ENCODE measurements at regions not wholly inside any gene's neighbourhood (a gene's known extent, or its start where the extent isn't known, plus 50 kb on each side); places are given as distances from the start of the nearest gene placed in this dataset.

- DNase-seq, result no peak
Observed at GRCh38 chr18:61108706-61109105, 224.5 kb upstream of the CDH20 start.

- DNase-seq, result no peak
Observed at GRCh38 chr18:61123309-61123708, 209.9 kb upstream of the CDH20 start.

- DNase-seq, result no peak
Observed at GRCh38 chr18:61127714-61128467, 205.3 kb upstream of the CDH20 start.

GRCh38 chr18:61129001-61129400 lies 204.2 kb upstream of the CDH20 start:
- no peak for DNase-seq

GRCh38 chr18:61132031-61132430 lies 201.2 kb upstream of the CDH20 start:
- no peak for DNase-seq

DNA sequence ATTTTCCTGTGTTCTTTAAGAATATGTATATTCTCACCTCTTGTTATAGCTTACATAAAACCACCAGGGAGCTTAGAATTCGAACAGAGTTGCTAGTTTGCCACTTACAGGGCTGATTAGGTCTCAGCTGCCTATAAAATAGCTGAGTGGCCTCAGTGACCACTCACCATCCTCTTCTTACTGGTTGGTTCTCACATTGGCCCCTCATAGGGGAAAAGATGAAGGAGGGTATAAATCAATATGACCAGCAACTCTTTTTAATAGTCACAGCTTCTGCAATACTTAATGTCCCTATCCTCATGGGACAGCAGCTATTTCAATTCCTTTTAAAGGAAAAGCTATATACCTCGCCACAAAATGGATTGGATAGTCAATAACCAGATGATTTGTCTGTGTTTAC lies 199.4 kb upstream of the CDH20 start:
- DNase-seq, result no peak

DNA sequence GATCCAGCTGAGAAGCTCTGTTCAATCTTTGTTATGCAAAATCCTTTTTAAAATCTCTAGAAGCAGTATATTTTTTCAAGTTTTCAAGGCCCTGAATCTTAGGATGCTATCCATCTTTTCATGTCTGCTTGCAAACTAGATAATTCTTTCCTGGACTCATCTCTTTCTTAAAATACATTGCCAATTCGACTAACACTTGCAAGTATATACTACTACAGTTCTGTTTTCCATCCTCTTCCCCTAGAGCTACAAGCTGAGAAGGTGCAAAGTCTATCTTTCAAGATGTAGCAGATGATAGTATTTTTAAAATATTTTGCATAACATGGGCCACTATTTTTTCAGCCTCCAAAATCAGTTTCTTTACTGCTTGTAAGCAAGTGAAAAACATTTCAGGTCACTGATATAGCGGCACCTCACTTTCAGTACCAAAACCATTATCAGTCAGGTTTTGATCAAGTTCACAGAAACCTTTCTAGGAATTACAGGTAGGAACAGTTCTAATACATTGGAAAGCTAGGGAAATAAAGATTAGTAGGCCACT lies 196.4 kb upstream of the CDH20 start:
- no peak for DNase-seq

DNA sequence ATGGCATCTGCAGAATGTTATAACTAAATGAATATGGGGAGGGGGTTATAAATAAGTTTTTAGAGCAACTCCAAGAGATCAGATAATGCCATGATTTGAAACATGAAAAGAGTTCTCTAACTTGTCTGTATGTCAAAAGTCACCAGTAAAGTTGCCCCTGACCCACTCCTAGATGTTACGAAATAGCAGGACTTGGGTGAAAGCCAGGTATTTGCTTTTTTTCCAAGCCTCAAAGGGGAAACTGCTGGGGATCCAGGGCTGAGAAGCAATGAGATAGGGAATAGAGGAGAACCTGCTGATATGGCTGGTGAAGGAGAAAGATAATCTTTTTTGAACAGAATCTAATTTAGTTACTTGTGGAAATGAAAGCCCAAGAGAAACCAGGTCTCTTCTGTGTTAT lies 191.5 kb upstream of the CDH20 start:
- DNase-seq, result no peak

DNA sequence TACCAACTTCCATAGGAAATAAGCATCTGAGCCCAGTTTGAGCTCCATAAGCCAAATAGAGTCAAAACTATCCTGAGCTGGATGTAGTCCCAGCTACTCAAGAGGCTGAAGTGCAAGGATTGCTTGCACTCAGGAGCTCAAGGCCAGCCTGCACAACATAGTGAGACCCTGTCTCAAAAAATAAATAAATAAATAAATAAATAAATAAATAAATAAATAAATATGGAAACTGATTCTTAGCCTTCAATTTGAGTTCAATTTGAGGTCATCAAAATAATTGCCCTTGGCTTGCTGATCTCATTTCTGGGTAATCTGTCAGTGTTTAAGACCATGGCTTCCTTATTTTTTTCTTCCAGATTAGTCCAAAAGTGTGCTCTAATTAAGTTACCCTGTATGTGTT lies 184.9 kb upstream of the CDH20 start:
- no peak for DNase-seq

DNA sequence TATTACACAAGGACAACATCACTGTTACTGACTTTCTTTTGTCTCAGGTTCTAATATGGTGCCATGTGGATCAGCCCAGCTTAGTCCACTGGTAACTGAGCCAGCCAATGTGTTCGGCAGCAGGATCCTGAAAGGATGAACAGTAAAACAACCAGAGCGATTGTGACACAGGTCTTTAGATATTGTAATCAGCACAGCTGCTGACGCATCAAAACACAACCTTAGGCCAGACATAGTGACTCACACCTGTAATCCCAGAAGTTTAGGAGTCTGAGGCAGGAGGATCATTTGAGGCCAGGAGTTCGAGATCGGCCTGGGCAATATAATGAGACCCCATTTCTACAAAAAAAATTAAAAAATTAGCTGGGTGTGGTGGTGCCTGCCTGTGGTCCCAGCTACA lies 183.4 kb upstream of the CDH20 start:
- DNase-seq, result no peak

GRCh38 chr18:61153571-61153970 lies 179.7 kb upstream of the CDH20 start:
- no peak for DNase-seq

DNA sequence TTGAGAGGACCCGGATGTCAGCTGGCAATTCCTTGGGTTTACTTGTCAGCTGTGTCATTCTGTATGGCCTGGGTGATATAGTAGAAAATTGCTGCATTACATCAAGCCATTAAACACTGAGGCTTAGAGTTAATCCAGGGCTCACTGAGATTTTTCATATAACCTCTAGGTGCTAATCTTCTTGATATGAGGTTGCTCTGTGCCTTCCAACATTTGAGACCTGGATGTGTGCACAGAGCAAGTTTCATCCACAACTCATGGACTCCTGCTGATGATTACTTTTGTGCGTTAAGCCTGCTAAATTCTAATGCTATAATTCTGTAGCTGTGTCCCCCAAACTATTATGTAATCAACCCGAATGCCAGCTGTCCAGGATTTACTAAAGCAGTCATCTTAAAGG lies 178.4 kb upstream of the CDH20 start:
- no peak for DNase-seq

DNA sequence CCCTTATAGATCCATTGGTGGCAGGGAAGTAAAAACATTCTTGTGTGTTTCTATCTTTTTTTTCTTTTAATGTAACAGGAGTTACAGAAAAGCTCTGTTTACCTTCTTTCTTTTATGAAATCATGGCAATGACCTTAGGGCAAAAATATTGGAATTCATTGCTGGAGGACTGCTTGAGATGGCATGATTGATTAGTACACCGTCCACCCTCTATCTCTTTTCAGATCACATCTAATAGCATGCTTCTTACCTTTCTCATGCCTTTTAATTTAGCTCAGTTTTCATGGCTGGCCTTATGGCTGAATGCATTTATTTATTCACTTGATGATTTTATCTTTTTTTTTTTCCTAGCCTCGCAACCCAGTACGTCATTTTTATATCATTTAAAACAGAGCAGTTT lies 177.6 kb upstream of the CDH20 start:
- no peak for DNase-seq

DNA sequence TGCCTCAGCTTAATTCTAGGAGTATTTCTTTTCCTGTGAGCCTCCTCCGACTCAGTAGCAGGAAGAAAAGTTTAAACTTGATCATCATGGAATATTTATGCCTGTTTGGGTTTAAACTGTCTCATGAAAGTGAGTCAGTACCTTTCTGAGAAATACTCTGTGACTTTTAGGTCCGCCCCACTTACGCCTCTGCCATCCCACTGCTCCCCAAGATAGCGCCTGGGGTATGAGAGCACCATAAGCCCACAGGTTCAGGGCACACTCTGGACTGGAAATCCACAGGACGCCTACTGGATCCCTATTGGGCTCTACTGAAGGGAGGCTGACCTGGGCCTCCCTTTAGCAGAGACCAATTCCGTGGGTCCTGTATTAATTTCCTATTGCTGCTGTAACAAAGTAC lies 175.8 kb upstream of the CDH20 start:
- no peak for DNase-seq

GRCh38 chr18:61159246-61159645 lies 174.0 kb upstream of the CDH20 start:
- DNase-seq, result no peak

GRCh38 chr18:61164321-61164720 lies 168.9 kb upstream of the CDH20 start:
- no peak for DNase-seq

- DNase-seq, result no peak
Observed at GRCh38 chr18:61167902-61168301, 165.3 kb upstream of the CDH20 start.

DNA sequence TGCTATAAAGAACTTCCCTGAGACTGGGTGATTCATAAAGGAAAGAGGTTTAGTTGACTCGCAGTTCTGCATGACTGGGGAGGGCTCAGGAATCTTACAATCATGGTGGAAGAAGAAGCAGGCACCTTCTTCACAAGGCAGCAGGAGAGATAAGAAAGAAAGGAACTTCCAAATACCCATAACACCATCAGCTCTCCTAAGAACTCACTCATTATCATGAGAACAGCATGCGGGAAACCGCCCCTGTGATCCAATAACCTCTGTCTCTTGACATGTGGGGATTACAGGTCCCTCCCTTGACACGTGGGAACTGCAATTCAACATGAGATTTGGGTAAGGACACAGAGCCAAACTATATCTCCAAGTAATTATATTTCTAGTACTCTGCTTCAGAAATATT lies 163.8 kb upstream of the CDH20 start:
- DNase-seq, result no peak

- DNase-seq, result no peak
Observed at GRCh38 chr18:61172624-61173023, 160.6 kb upstream of the CDH20 start.

DNA sequence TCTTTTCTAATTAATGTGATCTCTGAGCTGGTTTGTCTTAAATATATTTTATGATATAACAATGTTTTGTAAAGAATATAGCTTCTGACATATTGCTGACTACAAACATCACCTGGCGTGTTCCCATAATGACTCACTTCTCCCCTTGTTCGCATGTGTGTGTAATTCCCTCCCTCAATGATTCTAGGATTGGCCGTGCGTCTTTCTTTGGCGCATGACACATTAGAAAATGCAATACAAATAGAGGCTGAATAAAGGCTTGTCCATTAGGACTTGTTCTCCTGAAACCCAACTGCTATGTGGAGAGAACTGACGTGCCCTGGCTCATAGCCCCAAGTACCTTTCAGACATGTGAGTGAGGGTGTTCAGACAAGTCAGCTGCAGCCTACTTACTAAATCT lies 159.7 kb upstream of the CDH20 start:
- no peak for DNase-seq

DNA sequence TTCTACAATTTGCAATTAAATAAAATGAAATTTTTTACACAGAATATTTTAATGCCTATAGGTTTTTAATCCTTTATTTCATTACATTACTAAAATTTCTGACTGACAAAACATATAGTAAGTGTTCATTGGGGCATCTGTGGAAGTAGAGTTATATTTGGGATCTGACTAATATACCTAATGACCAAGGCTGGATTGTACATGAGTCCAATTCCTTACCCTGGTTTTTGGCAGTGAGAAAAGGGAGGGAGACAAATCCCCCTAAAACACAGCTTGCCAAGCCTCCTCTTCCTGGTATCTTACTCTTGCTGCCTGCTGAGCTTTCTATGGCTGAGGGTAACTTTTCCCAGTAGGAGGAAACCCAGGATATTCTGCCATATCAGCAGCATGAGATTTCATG lies 149.4 kb upstream of the CDH20 start:
- no peak for DNase-seq

DNA sequence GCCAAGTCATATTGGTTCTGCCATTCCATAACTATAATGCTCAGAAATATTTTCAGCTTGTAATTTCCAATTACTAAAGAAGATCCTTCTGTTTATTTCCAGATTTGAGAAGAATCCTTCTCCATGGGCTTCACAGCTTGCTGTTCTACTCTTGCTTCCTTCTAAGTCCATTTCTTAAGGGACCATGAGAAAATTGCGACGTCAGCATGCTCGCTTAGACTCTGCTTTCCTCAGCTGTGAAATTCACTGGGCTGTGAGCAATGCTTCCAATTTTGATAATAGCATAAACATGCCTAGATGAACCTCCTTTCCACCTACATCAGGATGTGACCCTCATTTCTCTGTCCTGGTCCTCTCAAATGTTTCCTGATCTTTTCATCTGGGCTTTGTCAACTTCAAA lies 145.3 kb upstream of the CDH20 start:
- DNase-seq, result no peak

- DNase-seq, result no peak
Observed at GRCh38 chr18:61189376-61189775, 143.9 kb upstream of the CDH20 start.

DNA sequence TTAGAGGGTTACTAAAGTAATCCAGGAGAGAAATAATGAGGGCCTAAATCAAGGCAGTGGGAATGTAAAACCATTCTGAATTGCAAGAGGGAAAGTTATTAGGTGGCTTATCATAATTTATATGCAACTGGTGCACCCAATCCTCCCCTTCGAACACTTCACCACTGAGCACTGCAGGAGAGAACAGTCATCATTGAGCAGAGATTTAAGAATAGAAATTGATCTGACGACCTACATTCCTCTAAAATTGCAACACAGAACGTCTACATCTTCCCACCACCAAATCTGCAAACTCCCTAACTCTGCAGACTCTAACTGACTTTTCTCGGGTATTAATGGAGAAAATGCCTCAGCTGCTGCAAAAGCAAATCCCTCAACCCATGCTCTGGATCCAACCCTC lies 138.5 kb upstream of the CDH20 start:
- DNase-seq, result no peak

- DNase-seq, result no peak
Observed at GRCh38 chr18:61196750-61197149, 136.5 kb upstream of the CDH20 start.

Measured in NCI-H510A (cell line).